ENCODE measurements at regions not wholly inside any gene's neighbourhood (a gene's known extent, or its start where the extent isn't known, plus 50 kb on each side); places are given as distances from the start of the nearest gene placed in this dataset.
A peak's percentile ranks its signal among the peaks of the same experiment; 100 is the strongest.
"Not testable (repeated sequence)": the region's sequence is repeated elsewhere in the genome, so short reads cannot be mapped to it uniquely, and the experiment has no call there.

GRCh38 chr5:85896514-85896913 is 721.2 kb upstream of the COX7C start:
- H3K27ac Mint-ChIP-seq = no peak overlapping the region
- no peak for DNase-seq (ENCODE audit: low spot score in 2 of 2)
- peaks cover 8 to 17% of the 10 kb centered on the region in 2 donors for H3K9me3 Mint-ChIP-seq
- H3K36me3 Mint-ChIP-seq = no peaks in the 10 kb centered on the region
- ATAC-seq = no peak

- Mint-ChIP-seq H3K36me3 (no peaks in the 10 kb centered on the region), H3K9me3 (peaks cover 0 to 3% of the 10 kb centered on the region in 2 donors), H3K27ac (no peak overlapping the region)
- no peak for ATAC-seq
- DNase-seq (ENCODE audit: low spot score in 2 of 2) = no peak
Measured at GRCh38 chr5:85906460-85906859, 711.3 kb upstream of the COX7C start.

GRCh38 chr5:85910335-85910734 is 707.4 kb upstream of the COX7C start:
- peak in 1 of 2 donors; percentile 32 for ATAC-seq

GRCh38 chr5:85920984-85921383 is 696.8 kb upstream of the COX7C start:
- no peak for ATAC-seq
- Mint-ChIP-seq H3K36me3 (peaks cover 0 to 10% of the 10 kb centered on the region in 2 donors), H3K27ac (no peak overlapping the region), H3K9me3 (peaks cover 9 to 17% of the 10 kb centered on the region in 2 donors)
- DNase-seq (ENCODE audit: low spot score in 2 of 2) = no peak

More at GRCh38 chr5:85910335-85910734, 707.4 kb upstream of the COX7C start:
- Mint-ChIP-seq H3K27ac (no peak overlapping the region), H3K36me3 (no peaks in the 10 kb centered on the region), H3K9me3 (peaks cover 0 to 13% of the 10 kb centered on the region in 2 donors)
- no peak for DNase-seq (ENCODE audit: low spot score in 2 of 2)

DNA sequence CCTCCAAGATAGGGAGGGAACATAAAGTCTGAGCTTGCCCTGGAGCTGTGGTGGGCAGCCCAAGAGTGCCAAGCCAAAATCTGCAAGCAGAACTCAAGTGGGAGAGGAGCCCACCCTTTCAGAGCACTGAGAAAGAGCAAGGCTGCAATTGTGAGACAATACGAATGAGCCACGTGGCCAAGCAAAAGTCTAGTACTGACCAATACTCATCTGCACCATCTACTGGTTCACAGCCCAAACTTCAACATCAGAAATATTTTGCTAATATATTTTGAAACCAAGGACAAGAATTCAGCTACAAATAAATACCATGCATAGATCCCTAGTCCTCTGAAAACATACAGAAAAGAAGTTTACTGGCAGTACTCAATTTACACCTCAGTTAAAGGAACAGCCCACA is 696.2 kb upstream of the COX7C start:
- Mint-ChIP-seq H3K36me3 (peaks cover 0 to 10% of the 10 kb centered on the region in 2 donors), H3K27ac (no peak overlapping the region), H3K9me3 (peaks cover 9 to 16% of the 10 kb centered on the region in 2 donors)
- no peak for ATAC-seq
- no peak for DNase-seq (ENCODE audit: low spot score in 2 of 2)

DNA sequence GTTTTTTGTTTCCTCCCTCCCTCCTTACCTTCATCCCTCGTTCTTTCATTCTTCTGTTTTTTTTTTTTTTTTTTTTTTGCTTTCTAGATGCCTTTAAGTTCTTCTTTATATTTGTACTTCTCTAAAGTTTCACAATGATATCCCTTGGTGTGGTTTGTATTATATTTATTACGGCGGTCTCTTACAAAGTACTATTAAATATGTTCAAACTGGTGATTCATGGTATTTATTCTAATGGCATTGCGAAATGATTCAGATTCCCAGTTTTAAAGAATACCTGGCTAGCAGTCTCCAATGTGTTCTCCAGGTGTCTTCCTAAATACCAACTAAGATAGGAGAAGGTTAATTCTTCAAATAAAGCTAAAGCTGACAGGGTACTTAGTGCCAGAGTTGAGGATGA is 690.1 kb upstream of the COX7C start:
- ATAC-seq = no peak
- Mint-ChIP-seq H3K27ac (no peak overlapping the region), H3K9me3 (peaks cover 13 to 20% of the 10 kb centered on the region in 2 donors), H3K36me3 (peaks cover 0 to 10% of the 10 kb centered on the region in 2 donors)
- no peak for DNase-seq (ENCODE audit: low spot score in 2 of 2)

GRCh38 chr5:85929713-85930112 is 688.0 kb upstream of the COX7C start:
- no peak for ATAC-seq
- Mint-ChIP-seq H3K9me3 (peaks cover 6 to 15% of the 10 kb centered on the region in 2 donors), H3K27ac (no peak overlapping the region), H3K36me3 (no peaks in the 10 kb centered on the region)
- no peak for DNase-seq (ENCODE audit: low spot score in 2 of 2)

GRCh38 chr5:85931220-85931619 is 686.5 kb upstream of the COX7C start:
- Mint-ChIP-seq H3K36me3 (no peaks in the 10 kb centered on the region), H3K27ac (no peak overlapping the region), H3K9me3 (peaks cover 6 to 15% of the 10 kb centered on the region in 2 donors)
- ATAC-seq (no peak), DNase-seq (ENCODE audit: low spot score in 2 of 2) (no peak)

GRCh38 chr5:85938201-85938600 is 679.5 kb upstream of the COX7C start:
- Mint-ChIP-seq H3K36me3 (no peaks in the 10 kb centered on the region), H3K27ac (no peak overlapping the region), H3K9me3 (peaks cover 12 to 15% of the 10 kb centered on the region in 2 donors)
- DNase-seq (ENCODE audit: low spot score in 2 of 2) = no peak
- ATAC-seq = no peak

DNA sequence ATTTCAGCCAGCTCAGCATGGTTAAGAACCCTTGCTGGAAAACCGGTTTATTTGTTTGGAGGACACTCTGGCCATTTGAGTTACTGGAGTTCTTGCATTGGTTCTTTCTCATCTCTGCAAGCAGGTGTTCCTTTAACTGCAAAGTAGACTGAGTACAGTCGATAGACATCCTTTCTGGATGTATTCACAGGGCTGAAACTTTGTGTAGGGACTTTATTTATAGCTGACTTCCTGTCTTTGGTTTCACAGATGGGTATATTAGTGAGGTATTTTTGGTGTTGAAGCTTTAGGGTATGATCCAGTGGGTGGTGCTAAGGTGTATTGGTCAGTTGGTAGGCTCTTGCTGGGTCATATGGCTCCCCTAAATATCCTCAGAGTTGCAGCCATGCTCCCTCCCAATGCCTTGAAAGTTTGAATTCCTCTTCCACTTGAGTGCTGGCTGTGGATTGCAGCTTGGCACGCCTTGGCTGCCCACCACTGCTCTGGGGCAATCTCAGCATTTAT is 666.0 kb upstream of the COX7C start:
- no peaks in the 10 kb centered on the region for H3K36me3 Mint-ChIP-seq
- DNase-seq (ENCODE audit: low spot score in 2 of 2) (no peak), ATAC-seq (no peak)
- peaks cover 5 to 7% of the 10 kb centered on the region in 2 donors for H3K9me3 Mint-ChIP-seq
- H3K27ac Mint-ChIP-seq = no peak overlapping the region

DNA sequence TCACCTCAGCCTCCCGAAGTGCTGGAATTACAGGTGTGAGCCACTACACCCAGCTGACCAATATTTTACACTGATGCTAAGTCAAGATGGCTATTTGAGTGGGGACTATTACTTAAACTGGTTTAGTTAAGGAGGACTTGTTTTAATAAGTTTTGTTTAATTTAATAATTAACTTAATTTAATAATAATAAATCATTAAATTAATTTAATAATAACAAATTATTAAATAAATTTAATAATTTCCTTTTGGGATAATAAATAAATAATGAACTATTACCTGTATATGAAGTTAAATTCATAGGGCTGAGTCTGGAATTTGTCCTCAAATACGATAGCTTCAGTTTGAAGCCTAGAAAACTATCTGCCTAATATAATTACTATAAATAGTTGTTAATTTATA is 665.1 kb upstream of the COX7C start:
- Mint-ChIP-seq H3K9me3 (peaks cover 5 to 12% of the 10 kb centered on the region in 2 donors), H3K36me3 (no peaks in the 10 kb centered on the region), H3K27ac (no peak overlapping the region)
- no peak for DNase-seq (ENCODE audit: low spot score in 2 of 2)
- no peak for ATAC-seq

GRCh38 chr5:85967681-85968080 is 650.1 kb upstream of the COX7C start:
- H3K27ac Mint-ChIP-seq = no peak overlapping the region
- no peaks in the 10 kb centered on the region for H3K36me3 Mint-ChIP-seq
- H3K9me3 Mint-ChIP-seq = peaks cover 4 to 9% of the 10 kb centered on the region in 2 donors
- ATAC-seq = no peak
- no peak for DNase-seq (ENCODE audit: low spot score in 2 of 2)

DNA sequence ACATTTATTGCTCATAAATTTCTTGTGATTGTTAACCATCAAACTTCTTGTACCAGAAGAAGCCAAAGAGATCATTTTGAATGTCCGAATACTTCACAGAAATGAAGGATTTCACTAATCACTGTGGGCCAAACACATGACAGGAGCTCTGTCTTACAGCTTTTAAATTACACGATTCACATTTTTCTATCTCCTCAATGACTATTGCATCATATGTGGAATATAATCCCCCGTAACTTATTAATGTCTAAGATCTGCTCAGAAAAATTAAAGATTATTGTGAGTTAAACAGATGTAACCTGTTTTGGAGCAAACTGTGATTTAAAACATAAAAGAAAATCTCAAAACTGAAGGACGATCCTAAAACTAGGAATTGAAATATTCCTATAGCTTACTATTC is 645.2 kb upstream of the COX7C start:
- ATAC-seq = no peak
- H3K9me3 Mint-ChIP-seq = peaks cover 9 to 14% of the 10 kb centered on the region in 2 donors
- H3K36me3 Mint-ChIP-seq = no peaks in the 10 kb centered on the region
- no peak overlapping the region for H3K27ac Mint-ChIP-seq
- no peak for DNase-seq (ENCODE audit: low spot score in 2 of 2)

DNA sequence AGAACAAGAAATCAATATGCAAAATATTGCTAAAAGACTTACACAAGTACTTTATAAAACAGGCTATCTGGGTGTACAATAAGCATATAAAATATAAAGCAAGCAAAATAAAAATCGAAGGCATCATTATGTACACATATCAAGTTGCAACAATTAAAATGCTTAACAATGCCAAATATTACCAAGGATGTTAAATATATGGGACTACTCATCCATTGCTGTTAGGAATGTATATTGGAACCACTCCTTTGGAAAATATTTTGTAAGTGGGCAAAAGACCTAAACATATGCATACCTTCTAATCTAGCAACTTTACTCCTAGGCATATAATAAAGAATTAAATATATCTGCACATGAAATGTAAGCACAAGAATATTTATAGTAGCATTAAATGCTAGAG is 632.6 kb upstream of the COX7C start:
- DNase-seq (ENCODE audit: low spot score in 2 of 2) (no peak), ATAC-seq (no peak)
- Mint-ChIP-seq H3K27ac (no peak overlapping the region), H3K36me3 (no peaks in the 10 kb centered on the region), H3K9me3 (peaks cover 0 to 5% of the 10 kb centered on the region in 2 donors)

DNA sequence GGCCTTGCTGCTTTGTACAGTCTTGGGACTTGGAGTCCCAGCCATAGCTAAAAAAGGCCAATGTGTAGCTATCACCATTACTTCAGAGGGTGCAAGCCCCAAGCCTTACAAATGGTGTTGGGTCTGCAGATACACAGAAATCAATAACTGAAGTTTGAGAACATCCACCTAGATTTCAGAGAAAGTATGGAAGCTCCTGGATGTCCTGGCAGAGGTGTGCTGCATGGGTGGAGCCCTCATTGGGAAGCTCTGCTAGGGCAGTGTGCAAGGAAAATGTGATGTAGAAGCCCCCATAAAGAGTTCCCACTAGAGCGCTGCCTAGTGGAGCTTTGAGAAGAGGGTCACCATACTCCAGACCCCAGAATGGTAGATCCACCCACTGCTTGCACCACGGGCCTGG is 626.7 kb upstream of the COX7C start:
- ATAC-seq (no peak), DNase-seq (ENCODE audit: low spot score in 2 of 2) (no peak)
- no peaks in the 10 kb centered on the region for H3K36me3 Mint-ChIP-seq
- H3K27ac Mint-ChIP-seq = no peak overlapping the region
- H3K9me3 Mint-ChIP-seq = peaks cover 9 to 14% of the 10 kb centered on the region in 2 donors

GRCh38 chr5:85994653-85995052 is 623.1 kb upstream of the COX7C start:
- peaks cover 22 to 29% of the 10 kb centered on the region in 2 donors for H3K9me3 Mint-ChIP-seq
- H3K36me3 Mint-ChIP-seq; DNase-seq (ENCODE audit: low spot score in 2 of 2); ATAC-seq; H3K27ac Mint-ChIP-seq: not testable (repeated sequence)

DNA sequence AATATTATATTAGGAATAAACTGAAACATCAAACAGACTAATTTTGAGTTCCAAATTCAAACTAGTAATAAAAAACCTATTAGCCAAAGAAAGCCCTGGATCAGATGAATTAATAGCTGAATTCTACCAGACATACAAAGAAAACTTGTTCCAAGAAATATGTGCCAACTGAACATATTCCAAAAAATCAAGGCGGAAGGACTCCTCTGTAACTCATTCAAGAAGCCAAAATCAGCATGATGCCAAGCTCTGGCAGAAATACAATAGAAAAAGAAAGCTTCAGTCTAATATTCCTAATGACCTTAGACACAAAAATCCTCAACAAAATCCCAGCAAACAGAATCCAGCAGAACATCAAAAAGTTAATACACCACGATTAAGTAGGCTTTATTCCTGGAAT is 619.1 kb upstream of the COX7C start:
- DNase-seq (ENCODE audit: low spot score in 2 of 2) (no peak), ATAC-seq (no peak)
- Mint-ChIP-seq H3K36me3 (no peaks in the 10 kb centered on the region), H3K9me3 (peaks cover 23 to 26% of the 10 kb centered on the region in 2 donors), H3K27ac (no peak overlapping the region)

GRCh38 chr5:86008293-86008692 is 609.4 kb upstream of the COX7C start:
- DNase-seq (ENCODE audit: low spot score in 2 of 2) (no peak), ATAC-seq (no peak)
- peaks cover 25 to 34% of the 10 kb centered on the region in 2 donors for H3K9me3 Mint-ChIP-seq
- H3K36me3 Mint-ChIP-seq = peaks cover 0 to 5% of the 10 kb centered on the region in 2 donors
- no peak overlapping the region for H3K27ac Mint-ChIP-seq

All from activated naive CD4-positive, alpha-beta T cell treated with anti-CD3 and anti-CD28 coated beads, Interleukin-2, amount 50 U/mL, for 72 hours (primary cell).